ENCODE measurements at regions not wholly inside any gene's neighbourhood (a gene's known extent, or its start where the extent isn't known, plus 50 kb on each side); places are given as distances from the start of the nearest gene placed in this dataset.

Small RNAs in the stretch of these regions (small RNA-seq; reads per million reads assigned to genes)
- gene RF00019 = 0 reads per million in 4 donors
- gene RNU4-63P = 0 to 0.46 (median 0) reads per million in 4 donors

Data from stomach (tissue), 4 donors.